ENCODE measurements at regions not wholly inside any gene's neighbourhood (a gene's known extent, or its start where the extent isn't known, plus 50 kb on each side); places are given as distances from the start of the nearest gene placed in this dataset.

- intact Hi-C loops (cut with DNase I; ENCODE audit: low total_unique reads) = no loop called here
Measured at GRCh38 chr2:17104454-17104853, 413.8 kb downstream of the RAD51AP2 start.

GRCh38 chr2:17101596-17101995 is 416.6 kb downstream of the RAD51AP2 start:
- Histone ChIP-seq H3K9me3 (no peaks in the 10 kb centered on the region), H3K4me1 (no peaks in the 10 kb centered on the region), H3K4me3 (no peak overlapping the region), H3K27me3 (no peaks in the 10 kb centered on the region), H3K27ac (no peak overlapping the region), H3K36me3 (no peaks in the 10 kb centered on the region)
- intact Hi-C loops (cut with DNase I; ENCODE audit: low total_unique reads) = no loop called here
- DNase-seq (ENCODE audit: low spot score in 2 of 2) = no peak
- TF ChIP-seq POLR2AphosphoS5 (IDR thresholded peaks at IDR 0.05) (no peak), CTCF (IDR thresholded peaks at IDR 0.05) (no peak), POLR2A (IDR thresholded peaks at IDR 0.05) (no peak)

More at GRCh38 chr2:17104454-17104853, 413.8 kb downstream of the RAD51AP2 start:
- no peaks in the 10 kb centered on the region for H3K36me3 ChIP-seq
- DNase-seq (ENCODE audit: low spot score in 2 of 2) = no peak
- TF ChIP-seq CTCF (IDR thresholded peaks at IDR 0.05) (no peak), POLR2AphosphoS5 (IDR thresholded peaks at IDR 0.05) (no peak), POLR2A (IDR thresholded peaks at IDR 0.05) (no peak)
- H3K27me3 ChIP-seq = no peaks in the 10 kb centered on the region
- H3K9me3 ChIP-seq = no peaks in the 10 kb centered on the region
- no peak overlapping the region for H3K4me3 ChIP-seq
- H3K4me1 ChIP-seq = no peaks in the 10 kb centered on the region
- no peak overlapping the region for H3K27ac ChIP-seq

- DNase-seq (ENCODE audit: low spot score in 2 of 2) = no peak
- H3K9me3 ChIP-seq = no peaks in the 10 kb centered on the region
- no peaks in the 10 kb centered on the region for H3K27me3 ChIP-seq
- intact Hi-C loops (cut with DNase I; ENCODE audit: low total_unique reads) = no loop called here
- H3K36me3 ChIP-seq = no peaks in the 10 kb centered on the region
- H3K27ac ChIP-seq = no peak overlapping the region
- no peak overlapping the region for H3K4me3 ChIP-seq
- TF ChIP-seq CTCF (IDR thresholded peaks at IDR 0.05) (no peak), POLR2AphosphoS5 (IDR thresholded peaks at IDR 0.05) (no peak), POLR2A (IDR thresholded peaks at IDR 0.05) (no peak)
- no peaks in the 10 kb centered on the region for H3K4me1 ChIP-seq
Measured at GRCh38 chr2:17101091-17101490, 417.1 kb downstream of the RAD51AP2 start.

GRCh38 chr2:17095340-17095739 is 422.9 kb downstream of the RAD51AP2 start:
- DNase-seq (ENCODE audit: low spot score in 2 of 2) = no peak
- Histone ChIP-seq H3K4me1 (no peaks in the 10 kb centered on the region), H3K27me3 (no peaks in the 10 kb centered on the region), H3K4me3 (no peak overlapping the region), H3K27ac (no peak overlapping the region), H3K36me3 (no peaks in the 10 kb centered on the region), H3K9me3 (no peaks in the 10 kb centered on the region)
- TF ChIP-seq POLR2AphosphoS5 (IDR thresholded peaks at IDR 0.05) (no peak), POLR2A (IDR thresholded peaks at IDR 0.05) (no peak), CTCF (IDR thresholded peaks at IDR 0.05) (no peak)
- intact Hi-C loops (cut with DNase I; ENCODE audit: low total_unique reads) = no loop called here

- no peak for TF ChIP-seq POLR2AphosphoS5 (IDR thresholded peaks at IDR 0.05)
- intact Hi-C loops (cut with DNase I; ENCODE audit: low total_unique reads) = no loop called here
- Histone ChIP-seq H3K4me3 (no peak overlapping the region), H3K9me3 (no peaks in the 10 kb centered on the region), H3K27ac (no peak overlapping the region), H3K4me1 (no peaks in the 10 kb centered on the region), H3K27me3 (no peaks in the 10 kb centered on the region), H3K36me3 (no peaks in the 10 kb centered on the region)
- no peak for DNase-seq (ENCODE audit: low spot score in 2 of 2)
Measured at GRCh38 chr2:17093712-17094111, 424.5 kb downstream of the RAD51AP2 start.

GRCh38 chr2:17086990-17087389 is 421.4 kb upstream of the CYRIA start:
- TF ChIP-seq CTCF (IDR thresholded peaks at IDR 0.05) (no peak), POLR2AphosphoS5 (IDR thresholded peaks at IDR 0.05) (no peak), POLR2A (IDR thresholded peaks at IDR 0.05) (no peak)
- no peaks in the 10 kb centered on the region for H3K36me3 ChIP-seq
- intact Hi-C loops (cut with DNase I; ENCODE audit: low total_unique reads) = no loop called here
- no peaks in the 10 kb centered on the region for H3K4me1 ChIP-seq
- DNase-seq (ENCODE audit: low spot score in 2 of 2) = no peak
- no peak overlapping the region for H3K27ac ChIP-seq
- no peak overlapping the region for H3K4me3 ChIP-seq
- H3K27me3 ChIP-seq = no peaks in the 10 kb centered on the region
- no peaks in the 10 kb centered on the region for H3K9me3 ChIP-seq
